GM21423 (cell line): ENCODE measurements at regions not wholly inside any gene's neighbourhood (a gene's known extent, or its start where the extent isn't known, plus 50 kb on each side); places are given as distances from the start of the nearest gene placed in this dataset.
"Not testable (repeated sequence)": the region's sequence is repeated elsewhere in the genome, so short reads cannot be mapped to it uniquely, and the experiment has no call there.

Experiments
- ATAC-seq: cut with Tn5 transposase; IDR thresholded peaks from one replicate; pipeline ENCODE4 v1.9.1; 2021; ENCODE audit warnings: mild to moderate bottlenecking, moderate library complexity; ENCODE audit not compliant: unreplicated experiment

- ATAC-seq = not testable (repeated sequence)
These were observed 265.5 kb downstream of the POTEB3 start for GRCh38 chr15:21174761-21175160.

DNA sequence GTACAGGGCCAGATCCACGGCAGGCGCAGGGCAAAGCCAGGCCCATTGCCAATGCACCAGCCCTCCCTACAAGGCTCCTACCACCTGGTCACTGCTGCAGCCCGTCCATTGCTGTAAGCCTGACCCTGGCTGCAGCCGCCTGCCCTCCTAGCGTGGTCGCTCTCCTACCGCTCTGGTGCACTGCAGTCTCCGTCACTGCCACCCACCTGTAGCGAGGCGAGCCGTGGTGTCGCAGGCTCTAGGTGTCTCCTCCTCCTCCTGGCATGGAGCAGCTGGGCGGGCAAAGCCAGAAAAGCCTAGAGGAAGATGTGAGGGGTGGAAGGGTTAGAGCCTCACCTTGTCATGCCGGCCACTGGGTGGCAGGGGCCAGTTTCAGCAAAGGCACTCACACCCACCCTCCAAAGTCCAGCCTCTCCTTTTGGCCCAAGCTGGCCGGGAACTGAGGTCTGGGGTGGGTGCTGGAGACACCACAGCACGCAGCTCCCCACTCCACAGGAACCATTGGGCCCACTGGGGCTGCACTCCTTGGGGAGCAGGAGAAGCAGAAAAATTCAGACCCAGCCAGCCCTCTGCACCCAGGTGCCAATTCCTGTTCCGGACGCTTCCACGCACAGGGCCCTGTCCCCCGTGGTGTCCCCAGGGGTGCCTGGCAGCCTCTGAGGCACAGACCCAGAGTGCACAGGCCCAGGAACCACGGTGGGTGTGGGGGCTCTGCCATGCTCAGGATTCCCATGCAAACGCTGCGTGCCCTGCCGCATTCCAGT lies 285.3 kb upstream of the POTEB2 start:
- not testable (repeated sequence) for ATAC-seq

DNA sequence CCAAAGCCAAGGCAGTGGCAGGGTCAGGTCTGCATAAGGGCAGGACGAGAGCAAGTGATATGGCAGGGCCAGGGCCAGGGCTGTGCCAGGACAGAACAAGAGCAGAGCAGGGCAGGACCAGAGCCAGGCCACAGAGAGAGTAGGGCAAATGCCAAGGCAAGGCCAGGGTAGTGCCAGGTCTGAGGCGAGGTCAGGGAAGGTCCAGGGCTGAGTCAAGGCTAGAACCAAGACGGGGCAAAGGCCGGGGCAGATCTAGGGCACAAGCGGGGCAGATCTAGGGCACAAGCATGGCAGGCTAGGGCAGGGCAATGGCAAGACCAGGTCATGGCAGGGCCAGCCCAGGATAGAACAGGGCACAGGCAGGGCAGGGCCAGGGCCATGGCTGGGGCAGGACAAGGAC lies 282.0 kb upstream of the POTEB2 start:
- not testable (repeated sequence) for ATAC-seq

DNA sequence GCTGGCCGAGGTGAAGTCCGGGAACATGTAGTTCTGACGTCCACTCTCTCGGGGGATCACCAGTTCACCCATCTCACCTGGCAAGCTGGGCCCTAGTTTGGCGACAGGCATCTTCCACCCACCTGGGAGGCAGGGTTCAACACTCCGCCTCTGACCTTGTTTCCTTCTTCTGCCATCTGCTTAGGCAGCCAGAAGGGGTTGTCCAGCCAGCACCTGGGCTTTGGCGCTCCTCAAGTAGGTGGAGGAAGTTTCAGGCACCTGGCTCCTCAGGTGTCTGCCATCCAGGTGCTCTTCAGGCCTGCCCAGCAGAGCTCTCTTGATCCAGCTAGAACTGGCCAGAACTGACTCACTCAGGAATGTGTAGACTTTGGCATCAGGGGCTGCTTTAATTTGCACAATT lies 267.8 kb upstream of the POTEB2 start:
- not testable (repeated sequence) for ATAC-seq

- ATAC-seq = not testable (repeated sequence)
These were observed 246.3 kb upstream of the POTEB2 start for GRCh38 chr15:21112271-21113053.

- not testable (repeated sequence) for ATAC-seq
These were observed 245.7 kb upstream of the POTEB2 start for GRCh38 chr15:21111861-21112260.

DNA sequence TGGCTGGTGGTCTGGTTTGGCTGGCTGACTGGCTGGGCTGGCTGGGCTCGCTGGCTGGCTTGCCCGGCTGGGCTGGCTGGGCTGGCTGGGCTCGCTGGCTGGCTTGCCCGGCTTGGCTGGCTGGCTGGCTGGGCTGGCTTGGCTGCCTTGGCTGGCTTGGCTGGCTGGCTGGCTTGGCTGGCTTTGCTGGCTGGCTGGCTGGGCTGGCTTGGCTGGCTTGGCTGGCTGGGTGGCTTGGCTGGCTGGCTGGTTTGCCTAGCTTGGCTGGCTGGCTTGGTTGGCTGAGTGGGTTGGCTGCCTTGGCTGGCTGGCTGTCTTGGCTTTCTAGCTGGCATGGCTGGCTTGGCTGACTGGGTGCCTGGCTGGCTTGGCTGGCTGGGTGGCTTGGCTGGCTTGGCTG lies 245.1 kb upstream of the POTEB2 start:
- not testable (repeated sequence) for ATAC-seq

GRCh38 chr15:21110187-21110804 lies 244.2 kb upstream of the POTEB2 start:
- ATAC-seq = not testable (repeated sequence)

DNA sequence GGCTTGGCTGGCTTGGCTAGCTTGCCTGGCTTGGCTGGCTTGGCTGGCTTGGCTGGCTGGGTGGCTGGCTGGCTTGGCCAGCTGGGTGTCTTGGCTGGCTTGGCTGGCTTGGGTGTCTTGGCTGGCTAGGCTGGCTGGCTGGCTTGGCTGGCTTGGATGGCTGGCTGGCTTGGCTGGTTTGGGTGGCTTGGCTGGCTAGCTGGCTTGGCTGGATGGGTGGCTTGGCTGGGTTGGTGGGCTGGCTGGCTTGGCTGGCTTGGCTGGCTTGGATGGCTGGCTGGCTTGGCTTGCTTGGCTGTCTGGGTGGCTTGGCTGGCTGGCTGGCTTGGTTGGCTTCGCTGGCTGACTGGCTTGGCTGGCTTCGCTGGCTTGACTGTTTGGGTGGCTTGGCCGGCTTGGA lies 242.3 kb upstream of the POTEB2 start:
- not testable (repeated sequence) for ATAC-seq

GRCh38 chr15:21107399-21108381 lies 241.6 kb upstream of the POTEB2 start:
- not testable (repeated sequence) for ATAC-seq

- ATAC-seq = not testable (repeated sequence)
These were observed 230.5 kb upstream of the POTEB2 start for GRCh38 chr15:21096599-21096998.

- ATAC-seq = not testable (repeated sequence)
These were observed 213.4 kb upstream of the POTEB2 start for GRCh38 chr15:21079544-21079943.

GRCh38 chr15:21068917-21069316 lies 202.8 kb upstream of the POTEB2 start:
- not testable (repeated sequence) for ATAC-seq

DNA sequence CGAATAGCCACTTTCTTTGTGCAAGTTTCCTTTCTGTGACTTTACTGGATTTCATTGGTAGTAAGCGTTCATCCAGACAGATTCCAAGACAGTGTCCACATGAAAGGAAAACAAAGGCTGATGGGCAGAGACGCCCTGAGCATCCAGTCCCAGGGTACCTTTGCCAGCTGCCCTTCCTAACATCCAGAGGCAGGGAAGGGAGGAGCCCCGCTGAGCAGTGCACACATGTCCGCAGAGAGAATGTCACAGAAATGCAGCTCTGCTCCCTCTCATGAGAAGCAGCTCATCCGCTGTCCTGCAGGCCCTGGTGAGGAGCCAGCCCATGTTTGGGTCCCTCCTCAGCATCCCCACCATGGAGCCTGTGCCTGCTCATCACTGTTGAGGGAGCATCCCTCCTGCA lies 197.4 kb upstream of the POTEB2 start:
- ATAC-seq = not testable (repeated sequence)

- not testable (repeated sequence) for ATAC-seq
These were observed 196.6 kb upstream of the POTEB2 start for GRCh38 chr15:21062619-21063163.

GRCh38 chr15:21051866-21052265 lies 185.8 kb upstream of the POTEB2 start:
- not testable (repeated sequence) for ATAC-seq

- not testable (repeated sequence) for ATAC-seq
These were observed 165.6 kb upstream of the POTEB2 start for GRCh38 chr15:21031703-21032102.

GRCh38 chr15:21029001-21029400 lies 162.9 kb upstream of the POTEB2 start:
- ATAC-seq = not testable (repeated sequence)

- not testable (repeated sequence) for ATAC-seq
These were observed 161.8 kb upstream of the POTEB2 start for GRCh38 chr15:21027942-21028341.

- not testable (repeated sequence) for ATAC-seq
These were observed 160.7 kb upstream of the POTEB2 start for GRCh38 chr15:21026848-21027247.
